Lower leg skin (tissue), 3 donors: ENCODE measurements at regions not wholly inside any gene's neighbourhood (a gene's known extent, or its start where the extent isn't known, plus 50 kb on each side); places are given as distances from the start of the nearest gene placed in this dataset.

Experiments used
- POLR2A ChIP-seq, 2 donors: fragments of 450-650 bp; IDR thresholded peaks; one replicate each; pipeline ENCODE4 v1.6.1; 2016 to 2017; ENCODE audit warnings: antibody characterized with exemption in 2 of 2, mild to moderate bottlenecking in 1 of 2, moderate library complexity in 1 of 2
- TF ChIP-seq, protein P1 (sequence below), 3 donors: fragments of 450-650 bp; IDR thresholded peaks; one replicate each; pipeline ENCODE4 v1.5.1; 2016; ENCODE audit warnings: antibody characterized with exemption in 3 of 3, mild to moderate bottlenecking in 3 of 3, moderate library complexity in 2 of 3

DNA sequence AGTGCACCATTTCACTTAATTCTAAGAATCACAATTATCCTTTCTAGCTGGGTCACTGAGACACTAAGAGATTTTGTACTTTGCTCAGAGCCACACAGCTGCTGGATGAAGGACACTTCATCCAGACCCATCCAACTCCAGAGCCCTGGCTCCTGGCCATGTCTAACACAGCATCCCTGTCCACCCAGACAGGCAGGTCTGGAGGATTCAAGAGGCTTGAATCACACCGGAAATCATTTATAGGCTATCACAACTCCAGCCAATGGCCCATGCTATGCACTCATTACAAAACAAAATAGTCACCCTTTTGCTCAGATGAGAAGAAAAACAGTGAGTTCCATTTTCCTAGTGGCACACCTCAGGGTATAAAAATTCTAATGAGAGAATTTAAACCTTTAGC, 198.2 kb upstream of the LMCD1 start:
- no peak for TF ChIP-seq POLR2A (IDR thresholded peaks at IDR 0.05)
- TF ChIP-seq, protein P1, sequence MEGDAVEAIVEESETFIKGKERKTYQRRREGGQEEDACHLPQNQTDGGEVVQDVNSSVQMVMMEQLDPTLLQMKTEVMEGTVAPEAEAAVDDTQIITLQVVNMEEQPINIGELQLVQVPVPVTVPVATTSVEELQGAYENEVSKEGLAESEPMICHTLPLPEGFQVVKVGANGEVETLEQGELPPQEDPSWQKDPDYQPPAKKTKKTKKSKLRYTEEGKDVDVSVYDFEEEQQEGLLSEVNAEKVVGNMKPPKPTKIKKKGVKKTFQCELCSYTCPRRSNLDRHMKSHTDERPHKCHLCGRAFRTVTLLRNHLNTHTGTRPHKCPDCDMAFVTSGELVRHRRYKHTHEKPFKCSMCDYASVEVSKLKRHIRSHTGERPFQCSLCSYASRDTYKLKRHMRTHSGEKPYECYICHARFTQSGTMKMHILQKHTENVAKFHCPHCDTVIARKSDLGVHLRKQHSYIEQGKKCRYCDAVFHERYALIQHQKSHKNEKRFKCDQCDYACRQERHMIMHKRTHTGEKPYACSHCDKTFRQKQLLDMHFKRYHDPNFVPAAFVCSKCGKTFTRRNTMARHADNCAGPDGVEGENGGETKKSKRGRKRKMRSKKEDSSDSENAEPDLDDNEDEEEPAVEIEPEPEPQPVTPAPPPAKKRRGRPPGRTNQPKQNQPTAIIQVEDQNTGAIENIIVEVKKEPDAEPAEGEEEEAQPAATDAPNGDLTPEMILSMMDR (IDR thresholded peaks at IDR 0.05), result no peak
